Activated CD4-positive, alpha-beta T cell treated with anti-CD3 and anti-CD28 coated beads for 24 hours (primary cell): ENCODE measurements at regions not wholly inside any gene's neighbourhood (a gene's known extent, or its start where the extent isn't known, plus 50 kb on each side); places are given as distances from the start of the nearest gene placed in this dataset.

Source experiments
- DNase-seq, 2 donors: peaks; one replicate each; pipeline ENCODE4 v3.0.0-alpha.2; 2020; ENCODE audit warnings: low read depth in 2 of 2

- no peak for DNase-seq
These were observed 60.7 kb upstream of the FMN2 start for GRCh38 chr1:240031009-240031408.

- no peak for DNase-seq
These were observed 60.3 kb upstream of the FMN2 start for GRCh38 chr1:240031414-240031813.

GRCh38 chr1:240033406-240033805, 58.3 kb upstream of the FMN2 start:
- no peak for DNase-seq

- no peak for DNase-seq
These were observed 55.2 kb upstream of the FMN2 start for GRCh38 chr1:240036526-240036925.
